GM19025 (cell line): ENCODE measurements at regions not wholly inside any gene's neighbourhood (a gene's known extent, or its start where the extent isn't known, plus 50 kb on each side); places are given as distances from the start of the nearest gene placed in this dataset.

Source experiments
- ATAC-seq: cut with Tn5 transposase; IDR thresholded peaks from one replicate; pipeline ENCODE4 v1.9.1; 2021; ENCODE audit warnings: mild to moderate bottlenecking, low read depth, moderate library complexity; ENCODE audit not compliant: unreplicated experiment

DNA sequence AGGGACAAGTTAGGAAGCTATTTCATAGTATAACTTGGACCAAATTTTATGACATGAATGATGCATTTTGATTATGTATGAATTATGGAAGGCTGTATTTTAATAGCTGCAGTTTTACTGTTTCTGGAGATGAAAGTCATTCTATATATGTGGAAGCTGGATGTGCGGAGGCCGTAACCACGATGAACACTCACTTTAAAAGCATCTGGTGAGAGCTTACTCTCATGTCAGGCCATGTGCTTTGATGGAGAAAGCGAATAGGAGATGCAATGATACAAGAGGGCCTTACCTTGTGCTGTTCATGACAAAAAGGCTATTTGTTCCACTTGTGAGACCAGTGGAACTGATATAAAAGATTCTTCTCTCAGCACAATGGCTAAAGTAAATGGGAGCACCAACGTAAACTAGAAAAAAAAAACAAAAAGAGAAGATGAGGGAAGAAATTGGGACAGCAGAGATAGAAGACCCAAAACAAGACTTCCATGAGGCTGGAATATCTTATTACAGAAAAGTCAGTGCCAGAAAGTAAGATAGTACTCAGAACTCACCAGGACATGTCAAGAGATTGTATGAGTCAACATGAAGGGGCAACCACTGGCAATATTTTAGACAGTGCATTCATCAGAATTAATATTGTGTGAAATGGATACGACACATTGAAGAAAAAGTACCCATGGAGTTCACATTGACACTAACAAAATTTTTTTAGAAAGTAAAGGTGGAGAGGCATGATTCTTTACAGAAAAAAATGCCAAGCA is 63.3 kb upstream of the GAB1 start:
- ATAC-seq: no peak

DNA sequence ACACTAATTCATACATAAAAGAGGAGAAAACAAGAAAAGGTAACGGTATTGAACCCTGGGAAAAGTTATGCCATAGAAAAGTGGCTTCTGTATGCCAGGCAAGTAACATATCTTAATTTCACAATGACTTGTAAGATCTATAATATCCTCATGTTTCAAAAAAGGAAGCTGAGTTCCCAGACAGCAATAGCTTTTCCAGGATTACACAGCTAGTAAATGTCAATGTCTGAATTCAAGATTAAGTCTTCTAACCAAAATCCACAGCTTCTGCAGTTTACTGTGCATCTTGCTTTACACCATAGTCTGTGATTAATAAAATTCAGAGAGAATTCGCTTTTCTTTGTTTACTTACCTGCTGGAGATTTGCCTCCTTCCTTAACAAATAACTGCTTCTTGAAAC is 55.8 kb upstream of the GAB1 start:
- no peak for ATAC-seq

DNA sequence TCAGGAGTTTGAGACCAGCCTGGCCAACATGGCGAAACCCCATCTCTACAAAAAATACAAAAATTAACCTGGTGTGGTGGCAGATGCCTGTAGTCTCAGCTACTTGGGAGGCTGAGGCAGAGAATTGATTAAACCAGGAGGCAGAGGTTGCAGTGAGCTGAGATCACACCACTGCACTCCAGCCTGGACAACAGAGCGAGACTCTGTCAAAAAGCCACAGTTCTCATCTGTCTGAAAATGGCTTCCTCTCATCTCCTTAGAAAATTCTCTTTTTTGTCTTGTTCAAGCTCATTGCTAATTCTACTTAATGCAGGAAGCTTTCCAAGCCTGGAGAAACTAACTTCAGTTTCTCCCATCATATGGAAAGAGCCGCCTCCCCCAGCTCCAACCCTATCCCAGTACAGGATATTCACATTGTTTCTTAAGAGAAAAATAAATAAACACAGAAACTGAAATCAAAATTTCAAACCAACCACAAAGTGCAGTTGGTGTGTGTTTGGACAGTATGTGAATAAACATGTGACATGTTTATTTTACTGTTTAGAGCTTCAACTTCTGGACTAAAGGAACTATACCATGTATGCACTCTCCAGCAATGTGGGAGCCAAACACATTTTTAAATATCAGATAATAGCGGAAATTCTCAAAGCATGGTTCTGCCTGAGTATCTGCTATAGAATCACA is 55.0 kb upstream of the GAB1 start:
- ATAC-seq: peak; percentile 68

DNA sequence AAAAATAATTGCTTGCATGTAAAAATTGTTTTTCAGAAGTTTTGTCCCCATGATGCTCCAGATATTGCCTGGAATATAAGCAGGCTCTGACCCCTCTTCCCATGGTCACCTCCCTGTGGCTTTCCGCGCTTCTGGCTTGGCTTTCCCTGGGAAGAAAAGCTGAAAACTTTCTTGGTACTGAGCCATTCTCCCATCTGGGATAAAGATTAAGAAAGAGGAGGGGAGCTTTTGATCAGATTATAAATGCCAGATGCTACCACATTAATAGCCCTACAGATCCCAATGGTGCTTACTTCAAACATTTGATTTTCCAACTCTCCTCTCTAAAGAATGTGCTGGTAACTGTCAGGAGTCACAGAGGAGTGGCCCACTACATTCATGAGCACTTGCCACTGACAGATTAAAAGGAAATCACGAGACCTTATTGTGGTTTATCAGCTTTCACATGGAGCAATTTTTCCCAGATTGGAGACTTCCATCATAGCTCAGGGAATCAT is 54.4 kb upstream of the GAB1 start:
- ATAC-seq: no peak

DNA sequence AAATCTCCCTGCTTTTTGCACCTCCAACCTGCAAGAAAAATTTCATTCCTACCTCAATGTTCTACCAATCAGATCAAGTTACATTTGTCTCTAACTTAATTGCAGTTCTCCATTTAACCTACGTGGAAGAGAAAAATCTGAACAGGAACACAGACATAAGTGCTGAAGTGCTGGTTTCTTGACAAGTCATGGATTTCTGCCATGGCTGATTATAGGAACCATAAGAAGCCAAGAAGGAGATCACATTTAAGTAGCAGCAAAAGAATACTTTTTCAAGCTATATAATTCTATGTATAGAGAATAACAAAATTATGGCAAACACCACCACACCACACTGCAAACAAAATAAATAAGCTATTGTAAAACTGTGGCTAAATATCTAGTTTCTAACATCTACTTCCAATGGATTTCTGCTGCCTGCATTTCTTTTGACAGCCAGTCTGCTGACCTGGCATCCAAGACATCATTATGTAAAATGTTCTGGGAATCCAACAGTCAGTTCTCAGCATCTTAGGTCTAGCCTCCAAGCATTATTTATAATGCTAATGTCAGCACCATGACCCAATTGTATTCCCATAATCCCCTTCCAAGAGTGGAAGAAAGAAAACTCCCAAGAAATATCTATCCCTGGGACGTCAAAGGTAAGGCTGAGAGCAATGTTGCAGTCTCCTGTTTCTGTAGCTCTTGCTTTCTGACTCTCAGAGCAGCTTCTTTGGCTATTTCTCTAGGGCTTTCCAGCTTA is 50.8 kb upstream of the GAB1 start:
- no peak for ATAC-seq

DNA sequence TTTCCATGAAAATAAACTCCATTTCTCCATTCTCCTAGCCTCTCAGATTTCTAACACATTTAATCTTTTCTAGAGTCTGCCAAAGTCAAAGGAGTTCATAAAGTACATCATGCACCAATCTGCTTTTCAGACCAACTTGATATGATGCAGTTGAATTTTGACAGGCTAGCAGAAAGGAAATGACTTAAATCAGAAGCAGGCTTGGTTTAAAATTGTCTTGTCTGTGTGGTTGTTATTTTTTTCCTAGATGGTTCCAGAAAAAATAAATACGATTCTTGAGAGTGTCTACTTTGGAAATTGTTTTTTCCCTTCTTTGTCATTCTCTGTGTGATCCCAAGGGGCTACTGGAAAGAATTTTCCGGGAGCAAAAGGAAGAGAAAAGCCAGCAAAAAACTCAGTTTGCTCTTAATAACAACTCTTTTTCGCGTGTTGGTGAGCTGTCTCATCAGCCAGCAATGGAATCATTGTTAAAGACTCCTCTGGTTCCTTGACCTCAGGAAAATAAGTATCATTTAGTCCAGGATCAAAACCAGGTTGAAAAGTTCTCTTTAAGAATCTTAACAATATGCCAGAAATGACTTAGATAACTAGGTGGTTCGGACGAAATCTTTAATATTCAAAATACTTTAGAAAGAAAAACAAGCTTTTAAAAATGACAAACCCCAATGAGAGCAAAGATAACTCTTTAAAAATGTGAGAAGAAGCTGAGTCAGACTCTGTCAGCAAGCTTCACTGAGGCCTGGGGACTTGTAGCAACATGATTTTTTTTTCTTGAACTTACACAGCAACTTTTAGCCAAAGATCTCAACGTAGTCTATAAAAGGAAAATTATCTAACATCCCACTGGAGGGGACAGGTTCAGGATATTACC is 49.7 kb upstream of the GAB1 start:
- ATAC-seq: no peak
